ENCODE measurements at regions not wholly inside any gene's neighbourhood (a gene's known extent, or its start where the extent isn't known, plus 50 kb on each side); places are given as distances from the start of the nearest gene placed in this dataset.

- DNase-seq: no peak
- Histone ChIP-seq H3K36me3 (replicated peaks) (no peaks in the 10 kb centered on the region), H3K4me3 (ENCODE audit: low read depth, low read length) (no peak overlapping the region), H3K27me3 (replicated peaks) (no peaks in the 10 kb centered on the region), H3K27ac (no peak overlapping the region)
- TF ChIP-seq CTCF (IDR thresholded peaks at IDR 0.05; ENCODE audit: low read depth, low read length, missing control alignments): no peak
- in situ Hi-C loops (cut with HindIII; ENCODE audit: low pct_ligation_motif_present, low sequenced_read_pairs): no loop called here
Measured at GRCh38 chr1:221212926-221213325, 333.7 kb downstream of the HLX start.

- no peak overlapping the region for H3K4me3 ChIP-seq (ENCODE audit: low read depth, low read length)
- in situ Hi-C loops (cut with HindIII; ENCODE audit: low pct_ligation_motif_present, low sequenced_read_pairs): no loop called here
- H3K36me3 ChIP-seq (replicated peaks): no peaks in the 10 kb centered on the region
- no peaks in the 10 kb centered on the region for H3K27me3 ChIP-seq (replicated peaks)
- H3K27ac ChIP-seq: no peak overlapping the region
- DNase-seq: no peak
- TF ChIP-seq CTCF (IDR thresholded peaks at IDR 0.05; ENCODE audit: low read depth, low read length, missing control alignments): no peak
Measured at GRCh38 chr1:221217029-221217428, 337.8 kb downstream of the HLX start.

GRCh38 chr1:221223281-221223680 is 344.0 kb downstream of the HLX start:
- no peak for TF ChIP-seq CTCF (IDR thresholded peaks at IDR 0.05; ENCODE audit: low read depth, low read length, missing control alignments)
- no peak overlapping the region for H3K27ac ChIP-seq
- H3K4me3 ChIP-seq (ENCODE audit: low read depth, low read length): no peak overlapping the region
- in situ Hi-C loops (cut with HindIII; ENCODE audit: low pct_ligation_motif_present, low sequenced_read_pairs): no loop called here
- no peaks in the 10 kb centered on the region for H3K27me3 ChIP-seq (replicated peaks)
- H3K36me3 ChIP-seq (replicated peaks): no peaks in the 10 kb centered on the region
- DNase-seq: no peak

GRCh38 chr1:221227460-221227859 is 348.2 kb downstream of the HLX start:
- TF ChIP-seq CTCF (IDR thresholded peaks at IDR 0.05; ENCODE audit: low read depth, low read length, missing control alignments): no peak
- Histone ChIP-seq H3K4me3 (ENCODE audit: low read depth, low read length) (no peak overlapping the region), H3K27ac (no peak overlapping the region), H3K27me3 (replicated peaks) (no peaks in the 10 kb centered on the region), H3K36me3 (replicated peaks) (no peaks in the 10 kb centered on the region)
- in situ Hi-C loops (cut with HindIII; ENCODE audit: low pct_ligation_motif_present, low sequenced_read_pairs): no loop called here
- no peak for DNase-seq

GRCh38 chr1:221227872-221228337 is 348.7 kb downstream of the HLX start:
- Histone ChIP-seq H3K27me3 (replicated peaks) (no peaks in the 10 kb centered on the region), H3K36me3 (replicated peaks) (no peaks in the 10 kb centered on the region), H3K4me3 (ENCODE audit: low read depth, low read length) (no peak overlapping the region), H3K27ac (no peak overlapping the region)
- TF ChIP-seq CTCF (IDR thresholded peaks at IDR 0.05; ENCODE audit: low read depth, low read length, missing control alignments): no peak
- no peak for DNase-seq
- in situ Hi-C loops (cut with HindIII; ENCODE audit: low pct_ligation_motif_present, low sequenced_read_pairs): no loop called here

- Histone ChIP-seq H3K36me3 (replicated peaks) (no peaks in the 10 kb centered on the region), H3K27me3 (replicated peaks) (no peaks in the 10 kb centered on the region), H3K27ac (no peak overlapping the region), H3K4me3 (ENCODE audit: low read depth, low read length) (no peak overlapping the region)
- in situ Hi-C loops (cut with HindIII; ENCODE audit: low pct_ligation_motif_present, low sequenced_read_pairs): no loop called here
- no peak for TF ChIP-seq CTCF (IDR thresholded peaks at IDR 0.05; ENCODE audit: low read depth, low read length, missing control alignments)
- no peak for DNase-seq
Measured at GRCh38 chr1:221228594-221228993, 349.4 kb downstream of the HLX start.
